ENCODE measurements at regions not wholly inside any gene's neighbourhood (a gene's known extent, or its start where the extent isn't known, plus 50 kb on each side); places are given as distances from the start of the nearest gene placed in this dataset.
"Not testable (repeated sequence)": the region's sequence is repeated elsewhere in the genome, so short reads cannot be mapped to it uniquely, and the experiment has no call there.

DNA sequence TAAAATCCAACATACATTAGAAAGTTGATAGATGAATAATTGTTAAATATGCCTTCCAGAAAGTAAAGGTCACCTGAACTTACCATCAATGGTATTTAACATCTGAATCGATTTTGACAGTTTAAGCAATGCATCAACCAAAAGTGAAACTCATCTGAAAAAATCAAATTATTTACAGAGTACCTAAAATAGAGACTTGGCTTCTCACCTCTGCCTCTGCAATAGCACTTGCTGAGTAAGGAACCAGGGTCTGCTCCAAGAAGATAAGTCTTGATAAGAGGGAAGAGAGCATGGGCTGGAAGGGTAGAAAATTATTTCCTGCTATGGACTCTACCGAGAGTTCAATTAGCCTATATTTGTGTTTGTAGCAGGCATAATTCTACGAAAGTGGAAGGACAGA lies 868.3 kb downstream of the STIM2 start:
- DNase-seq (ENCODE audit: low read depth): no peak

DNA sequence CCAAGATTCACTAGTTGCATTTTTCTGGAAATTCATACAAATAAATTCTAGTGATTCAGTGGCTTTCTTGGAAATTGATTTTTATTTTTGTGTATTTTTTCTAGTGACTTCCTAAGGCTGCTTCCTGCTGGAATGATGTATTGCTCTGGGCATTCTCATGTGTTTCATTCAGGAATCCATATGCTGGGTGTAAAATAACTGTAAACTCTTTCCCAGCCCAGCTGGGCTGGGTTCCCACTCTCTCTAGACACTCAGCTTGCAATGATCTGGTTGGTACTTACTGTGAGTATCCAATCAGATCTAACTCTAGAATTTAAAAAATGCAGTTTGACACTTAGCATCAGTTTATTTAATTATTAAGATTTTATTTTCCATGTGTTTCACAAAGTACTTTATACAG lies 882.2 kb downstream of the STIM2 start:
- no peak for DNase-seq (ENCODE audit: low read depth)

DNA sequence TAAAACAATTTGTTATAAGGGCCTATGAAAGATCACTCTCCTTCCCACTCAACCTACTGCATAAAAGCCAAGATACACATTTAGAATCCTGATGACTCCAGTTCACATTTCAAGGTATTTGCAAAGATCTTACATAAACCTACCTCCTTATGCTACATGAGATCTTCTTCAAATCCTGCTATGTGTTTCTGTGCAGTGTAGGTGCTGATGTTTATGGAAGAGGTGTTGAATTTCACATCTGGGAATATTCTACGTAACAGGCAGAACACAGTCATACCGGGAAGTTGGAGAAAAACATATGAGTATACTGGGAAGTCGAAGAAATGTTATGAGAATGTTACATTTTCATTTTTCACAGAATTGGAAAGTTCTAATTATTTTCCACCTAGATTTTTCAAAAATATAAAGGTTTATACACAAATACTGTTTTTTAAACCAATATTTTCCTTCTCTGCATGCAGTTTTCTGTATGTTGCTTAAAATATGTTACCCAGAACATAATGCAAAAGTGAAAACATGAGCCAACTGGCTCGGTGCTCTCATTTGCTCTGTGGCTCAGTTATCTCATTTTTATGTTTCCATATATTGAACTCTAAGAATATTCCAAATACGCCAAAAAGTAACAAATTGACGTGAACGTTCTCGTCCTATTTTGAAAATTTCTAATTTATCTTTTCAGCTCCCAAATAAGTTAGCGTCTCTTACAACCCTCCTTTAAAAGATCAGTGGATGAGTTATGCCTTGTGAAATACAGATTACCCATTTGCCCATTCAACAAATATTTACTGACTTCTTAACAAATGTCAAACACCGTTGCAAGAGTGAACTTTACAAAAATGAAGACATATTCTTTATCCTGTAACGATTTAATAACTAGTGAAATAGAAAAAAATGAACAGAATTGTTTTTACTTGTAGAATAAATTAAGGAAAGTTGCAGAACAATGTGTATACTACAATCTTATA lies 899.3 kb downstream of the STIM2 start:
- DNase-seq (ENCODE audit: low read depth): no peak

DNA sequence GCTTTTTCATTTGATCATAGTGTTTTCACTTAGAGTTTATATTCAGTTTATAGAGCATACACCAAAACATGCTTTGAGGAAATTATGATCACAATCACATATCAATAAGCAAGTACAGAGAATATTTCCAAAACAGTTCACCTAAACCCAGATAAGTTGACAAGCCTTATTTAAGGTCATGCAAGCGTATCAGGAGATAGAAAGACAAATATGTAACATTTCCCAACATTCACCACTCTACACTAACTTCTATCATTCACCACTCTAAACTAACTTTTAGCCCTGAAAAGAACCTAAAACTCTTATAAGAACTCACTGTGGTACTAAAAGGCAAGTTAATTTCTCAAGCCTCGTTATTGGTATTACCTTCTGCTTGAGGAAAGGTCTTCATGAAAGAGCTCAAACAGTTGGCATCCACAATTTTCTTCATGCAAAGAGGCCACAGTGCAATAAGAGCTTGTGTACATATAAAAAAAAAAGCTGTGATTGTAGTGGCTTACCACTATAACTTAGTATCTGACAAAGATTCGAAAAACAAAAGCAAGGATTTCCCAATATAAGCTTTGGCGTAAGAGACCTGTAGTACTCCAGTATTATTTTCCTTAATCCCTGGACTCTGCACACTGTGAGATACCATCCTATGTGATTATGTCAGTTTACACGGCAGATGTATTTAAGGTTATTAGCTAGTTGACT lies 903.3 kb downstream of the STIM2 start:
- DNase-seq (ENCODE audit: low read depth): no peak

DNA sequence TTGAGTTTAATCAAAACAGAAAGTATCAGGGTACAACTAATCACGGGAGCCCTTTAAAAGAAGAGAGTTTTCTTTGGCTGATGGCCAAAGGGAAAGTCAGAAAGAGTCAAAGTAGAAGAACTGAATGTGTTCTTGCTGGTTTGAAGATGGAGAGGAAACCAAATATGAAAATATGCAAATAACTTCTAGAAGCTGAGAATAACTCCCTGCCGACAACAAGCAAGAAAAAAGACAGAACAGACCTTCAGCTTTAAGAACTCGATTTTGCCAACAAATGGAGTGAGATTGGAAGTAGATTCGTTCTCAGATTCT lies 903.8 kb downstream of the STIM2 start:
- DNase-seq (ENCODE audit: low read depth): no peak

DNA sequence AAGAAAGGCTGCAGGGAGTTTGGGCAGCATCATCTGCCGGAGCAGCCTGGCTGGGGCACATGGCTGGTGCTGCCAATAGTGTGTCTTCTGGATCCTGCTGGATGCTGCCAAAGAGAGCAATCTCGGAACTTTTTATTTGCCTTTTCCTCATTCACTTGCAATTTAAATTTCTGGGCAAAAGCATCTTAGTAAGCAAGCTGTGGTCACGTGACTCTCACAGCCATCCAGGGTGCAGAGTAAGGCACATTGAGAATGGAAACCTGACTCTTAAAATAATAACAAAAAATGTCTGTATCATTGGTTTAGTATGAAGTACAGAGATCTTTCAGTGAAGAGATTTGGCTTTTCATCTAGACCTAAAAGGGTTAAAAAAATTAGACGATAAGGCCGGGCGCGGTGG lies 910.3 kb downstream of the STIM2 start:
- DNase-seq (ENCODE audit: low read depth): no peak

DNA sequence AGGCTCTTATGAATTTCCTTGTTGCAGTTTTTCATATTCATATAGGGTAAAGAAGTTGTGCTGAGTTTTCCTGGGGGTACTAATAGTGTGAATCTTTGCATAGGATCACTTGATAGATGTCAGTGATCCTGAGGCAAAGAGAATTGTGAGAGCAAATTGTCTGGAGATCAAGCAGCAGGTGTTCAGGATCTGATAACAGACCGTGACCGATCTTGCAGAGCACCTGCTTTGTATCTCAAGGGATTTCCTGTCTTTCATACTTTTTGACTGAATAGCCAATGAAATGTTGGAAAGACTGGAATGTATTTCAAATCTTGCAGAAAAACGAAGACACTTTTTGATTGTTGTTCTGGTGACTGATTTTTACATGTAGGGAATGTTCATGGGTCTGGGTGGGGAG lies 914.5 kb downstream of the STIM2 start:
- no peak for DNase-seq (ENCODE audit: low read depth)

DNA sequence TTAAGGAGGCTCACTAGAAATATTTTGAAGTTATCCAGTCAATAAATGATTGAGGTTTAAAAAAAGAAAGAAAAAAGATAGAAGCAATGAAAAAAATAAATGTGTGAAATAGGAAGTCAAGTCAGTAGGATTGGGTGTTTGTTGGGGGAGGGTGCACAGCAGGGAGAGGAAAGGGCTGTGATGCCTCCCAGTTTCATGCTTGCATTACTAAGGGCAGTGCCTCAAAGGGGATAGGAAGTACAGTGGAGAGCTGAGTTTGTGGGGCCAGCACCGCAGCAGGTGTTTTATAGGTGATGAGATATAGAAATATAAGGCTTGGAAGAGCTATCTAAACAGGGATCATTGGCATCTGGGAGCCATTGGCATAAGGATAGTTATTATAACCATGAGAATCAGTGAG lies 919.2 kb downstream of the STIM2 start:
- no peak for DNase-seq (ENCODE audit: low read depth)

DNA sequence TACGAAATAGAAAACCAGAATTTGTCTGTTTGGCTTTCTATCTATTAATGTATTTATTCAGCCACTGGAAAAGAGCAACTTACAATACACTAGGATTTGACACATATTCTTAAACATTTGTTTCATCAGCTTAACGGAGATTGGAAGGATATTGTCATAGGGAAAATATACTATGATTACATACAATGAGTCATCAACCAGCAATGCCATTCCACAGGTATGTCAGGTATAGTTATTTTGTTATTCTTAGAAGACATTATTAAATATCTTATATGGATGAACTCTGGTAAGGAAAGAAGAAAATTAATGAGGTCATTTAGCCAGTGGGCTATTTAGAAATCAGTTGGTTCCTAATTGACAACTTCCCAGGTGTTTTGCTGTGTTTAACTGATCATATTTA lies 926.6 kb downstream of the STIM2 start:
- no peak for DNase-seq (ENCODE audit: low read depth)

DNA sequence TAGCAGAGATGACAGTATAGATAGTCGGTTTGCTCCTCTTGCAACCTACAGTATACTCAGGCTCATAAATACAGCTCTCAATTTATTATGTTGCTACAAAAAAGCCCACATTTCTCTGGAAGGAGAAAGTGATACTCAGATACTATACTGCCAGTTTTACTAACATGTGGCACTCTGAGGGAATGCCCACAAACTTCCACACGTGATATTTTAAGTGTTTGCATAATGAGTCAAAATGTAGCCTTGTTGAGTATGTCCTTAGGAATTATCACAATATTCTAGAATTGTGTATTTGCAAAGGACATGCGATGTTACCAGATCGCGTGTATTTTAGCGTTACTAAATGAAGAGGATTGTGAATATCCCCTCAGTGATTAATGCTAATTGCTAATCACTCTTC lies 929.1 kb downstream of the STIM2 start:
- DNase-seq (ENCODE audit: low read depth): no peak

DNA sequence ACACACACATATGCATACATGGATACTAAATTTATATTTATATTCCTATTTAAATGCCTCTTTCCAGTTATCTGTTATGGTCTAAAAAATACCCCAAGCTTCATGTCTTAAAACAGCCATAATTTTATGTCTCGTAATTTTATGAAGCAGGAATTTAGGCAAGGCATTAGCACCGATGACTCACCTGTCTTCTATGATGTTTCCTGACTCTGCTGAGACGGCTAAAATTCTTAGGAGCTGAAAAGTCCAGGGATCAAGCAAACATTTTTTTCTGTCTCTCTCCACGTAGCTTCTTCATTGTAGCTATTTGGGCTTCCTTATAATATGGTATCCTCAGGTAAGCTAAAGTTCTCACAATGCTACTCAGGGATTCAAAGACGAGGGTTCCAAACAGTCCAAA lies 930.3 kb downstream of the STIM2 start:
- no peak for DNase-seq (ENCODE audit: low read depth)

DNA sequence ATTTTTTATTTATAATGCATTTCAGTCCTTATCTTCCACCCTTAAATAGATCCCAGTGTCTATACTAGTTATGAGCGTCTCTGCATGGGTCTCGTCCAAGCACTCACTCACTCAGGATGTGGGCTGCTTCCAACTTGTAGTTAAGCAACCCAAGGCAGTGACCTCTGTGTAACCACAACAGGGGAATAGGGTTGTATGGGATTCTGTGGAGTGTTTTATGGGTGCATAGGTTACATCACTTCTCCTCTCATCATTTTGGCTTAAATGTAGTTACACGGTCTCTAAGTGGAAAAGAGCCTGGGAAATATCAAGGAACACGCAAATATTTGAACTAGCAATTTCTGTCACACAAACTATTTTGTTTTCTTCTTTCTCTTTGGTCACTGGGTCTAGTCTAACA lies 931.0 kb downstream of the STIM2 start:
- no peak for DNase-seq (ENCODE audit: low read depth)

DNA sequence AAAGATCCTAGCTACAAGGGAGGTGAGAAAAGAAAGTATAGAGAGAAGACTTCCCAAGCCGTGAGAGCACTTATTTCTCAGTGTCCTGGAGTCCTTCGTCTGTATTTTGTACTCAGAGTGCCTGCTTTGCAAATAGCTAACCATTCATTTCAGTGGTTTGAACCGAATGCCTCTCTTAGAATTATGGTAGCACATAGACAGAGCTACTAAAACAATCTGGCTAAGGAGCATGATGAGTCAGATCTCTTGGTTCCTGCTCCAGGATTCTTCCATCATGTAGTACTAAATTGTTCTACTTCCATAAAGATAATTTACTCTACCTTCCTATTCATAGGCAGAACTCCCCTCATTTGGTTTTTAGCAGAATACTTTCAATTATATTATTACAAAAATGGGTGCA lies 946.6 kb downstream of the STIM2 start:
- no peak for DNase-seq (ENCODE audit: low read depth)

DNA sequence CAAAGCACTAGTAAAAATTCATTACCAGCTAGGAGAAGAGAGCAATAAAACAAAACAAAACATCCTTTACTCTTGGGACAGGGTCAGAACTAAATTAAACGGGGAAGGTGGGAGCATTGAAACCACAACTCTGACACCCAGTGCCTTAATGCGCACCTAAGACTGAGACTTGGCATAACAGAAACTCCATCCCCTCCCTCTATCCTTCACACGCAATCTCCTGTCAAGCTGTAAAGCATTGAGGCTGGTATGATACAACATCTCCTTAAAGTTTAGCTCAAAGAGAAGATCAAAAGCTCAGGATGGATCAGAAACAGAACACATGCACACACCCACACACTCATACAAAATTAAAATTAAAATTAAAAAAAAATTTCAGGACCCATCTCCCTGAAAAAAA lies 951.3 kb downstream of the STIM2 start:
- no peak for DNase-seq (ENCODE audit: low read depth)

DNA sequence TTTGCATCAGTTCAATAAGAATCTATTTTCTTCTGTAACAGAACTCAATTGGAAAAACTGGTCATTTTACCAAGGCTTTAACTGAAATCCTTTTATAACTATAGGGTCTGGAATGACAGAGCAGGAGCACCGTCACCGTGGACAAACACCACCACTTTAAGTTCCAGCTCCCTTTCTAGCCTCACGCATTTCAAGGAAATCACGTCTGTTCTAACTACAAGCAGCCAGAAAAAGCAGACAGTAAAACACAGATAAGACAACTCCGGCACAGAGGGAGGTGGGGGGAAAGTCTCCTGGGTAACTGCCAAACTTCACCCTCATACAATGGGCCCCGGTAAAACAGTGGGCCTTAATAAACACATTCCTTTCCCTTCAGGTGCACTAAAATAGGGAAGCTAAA lies 952.6 kb downstream of the STIM2 start:
- DNase-seq (ENCODE audit: low read depth): not testable (repeated sequence)

DNA sequence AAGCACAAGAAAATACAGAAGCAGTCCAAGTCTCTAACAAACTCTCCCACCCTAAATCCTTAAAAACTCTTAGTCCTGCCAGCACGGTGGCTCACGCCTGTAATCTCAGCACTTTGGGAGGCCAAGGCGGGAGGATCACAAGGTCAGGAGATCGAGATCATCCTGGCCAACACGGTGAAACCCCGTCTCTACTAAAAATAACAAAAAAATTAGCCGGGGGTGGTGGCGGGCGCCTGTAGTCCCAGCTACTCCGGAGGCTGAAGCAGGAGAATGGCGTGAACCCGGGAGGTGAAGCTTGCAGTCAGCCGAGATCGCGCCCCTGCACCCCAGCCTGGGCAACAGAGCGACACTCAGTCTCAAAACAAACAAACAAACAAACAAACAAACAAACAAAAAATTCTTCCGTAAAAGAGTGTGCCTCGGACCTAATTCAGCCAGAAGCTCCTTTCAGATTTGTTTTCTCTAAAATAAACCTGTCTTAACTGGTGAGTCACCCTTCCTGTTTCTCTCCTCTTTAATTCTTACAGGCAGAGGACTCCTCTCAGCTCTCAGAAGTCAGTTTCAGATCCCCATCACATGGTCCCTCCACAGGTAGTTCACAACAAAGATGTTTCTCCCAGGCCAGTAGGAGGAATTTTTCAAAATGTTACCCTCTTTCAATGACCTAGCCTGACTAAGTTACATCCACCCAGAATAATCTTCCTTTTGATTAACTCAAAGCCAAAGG lies 953.2 kb downstream of the STIM2 start:
- DNase-seq (ENCODE audit: low read depth): not testable (repeated sequence)

DNA sequence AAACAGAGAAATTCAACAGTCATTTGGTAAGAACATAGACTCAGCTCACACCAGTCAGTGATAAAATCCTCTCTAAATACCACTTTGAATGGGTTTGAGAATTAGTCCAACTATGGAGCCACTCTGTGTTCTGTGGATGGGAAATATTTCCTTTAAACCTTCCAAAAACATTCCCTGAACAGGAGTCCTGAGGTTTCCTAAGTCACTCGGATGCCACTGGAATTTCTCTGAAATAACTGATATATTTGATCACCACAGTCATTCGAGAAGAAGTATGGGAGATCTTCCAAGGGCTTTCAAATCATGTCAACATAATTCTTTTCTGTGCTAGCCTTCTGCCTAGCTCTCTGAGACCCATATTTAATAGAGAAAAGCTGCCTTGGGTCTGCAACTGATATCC lies 958.6 kb downstream of the STIM2 start:
- no peak for DNase-seq (ENCODE audit: low read depth)

DNA sequence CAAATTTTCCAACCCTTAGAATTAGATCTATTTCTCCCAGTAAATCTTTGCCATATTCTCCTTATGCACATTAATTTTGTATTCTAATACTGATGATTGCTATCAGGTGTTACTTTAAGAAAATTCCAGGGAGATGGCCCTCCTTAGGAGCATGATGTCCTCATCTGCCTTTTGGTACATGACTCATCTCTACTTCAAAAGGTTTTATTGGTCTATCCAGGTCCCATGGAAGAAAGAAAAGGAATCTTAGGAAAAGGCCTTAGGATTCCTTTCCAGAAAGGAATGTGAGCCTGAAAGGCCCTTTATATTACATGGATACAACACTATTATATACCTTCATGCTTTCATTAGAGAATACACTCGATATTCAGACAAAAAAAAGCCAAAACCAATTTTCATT lies 968.2 kb downstream of the STIM2 start:
- DNase-seq (ENCODE audit: low read depth): no peak

DNA sequence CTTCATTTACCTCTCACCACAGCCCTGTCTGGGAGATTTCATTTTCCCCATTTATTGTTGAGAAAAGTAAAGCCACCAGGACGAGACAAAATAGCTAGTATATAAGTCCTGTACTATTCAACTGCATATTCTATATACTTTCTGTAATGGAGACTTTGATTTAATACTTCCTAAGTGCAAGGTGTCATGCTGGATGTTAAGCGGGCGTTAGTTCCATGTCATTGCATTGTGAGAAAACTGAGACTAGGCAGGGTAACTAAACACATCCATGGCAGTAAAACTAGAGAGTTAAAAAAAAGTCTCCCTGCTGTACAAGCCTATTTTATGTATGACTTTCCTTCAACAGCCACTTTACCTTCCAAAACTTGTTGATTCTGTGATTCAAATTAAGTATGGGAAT lies 969.6 kb downstream of the STIM2 start:
- no peak for DNase-seq (ENCODE audit: low read depth)

DNA sequence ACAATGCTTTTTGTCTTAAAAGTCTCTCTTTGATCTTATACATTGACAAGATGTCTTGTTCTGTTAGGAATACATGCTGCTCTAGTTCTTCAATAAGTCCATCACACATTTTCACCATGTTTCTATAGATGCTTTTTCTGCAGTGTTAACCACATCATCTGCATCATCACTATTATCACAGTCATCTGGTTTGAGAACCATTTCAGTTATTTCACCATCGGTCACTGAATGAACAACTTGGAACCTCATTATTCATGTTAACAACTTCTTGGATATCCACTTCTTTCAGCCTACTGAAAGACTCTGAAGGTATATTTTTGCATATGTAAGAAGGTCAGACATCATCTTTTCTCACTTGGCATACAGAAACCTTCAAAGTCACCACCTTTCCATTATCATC lies 975.2 kb downstream of the STIM2 start:
- no peak for DNase-seq (ENCODE audit: low read depth)

DNA sequence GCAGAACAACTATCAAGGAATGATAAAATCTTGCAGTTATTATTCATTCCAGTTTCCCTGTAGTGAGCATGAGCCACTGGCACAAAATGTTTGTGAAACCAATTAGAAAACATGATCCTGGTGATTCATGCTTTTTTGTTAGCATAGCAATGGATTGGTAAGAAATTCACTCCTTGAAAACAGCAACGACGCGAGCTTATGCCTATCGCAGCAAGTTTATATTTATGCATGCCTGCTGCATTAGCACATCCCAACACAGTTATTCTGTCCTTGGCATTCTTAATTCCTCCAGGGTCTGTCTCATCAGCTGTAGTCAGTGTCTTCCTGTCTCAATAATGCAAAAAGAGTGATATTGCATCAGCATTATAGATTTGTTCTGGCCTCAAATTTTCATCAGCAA lies 975.9 kb downstream of the STIM2 start:
- DNase-seq (ENCODE audit: low read depth): no peak

DNA sequence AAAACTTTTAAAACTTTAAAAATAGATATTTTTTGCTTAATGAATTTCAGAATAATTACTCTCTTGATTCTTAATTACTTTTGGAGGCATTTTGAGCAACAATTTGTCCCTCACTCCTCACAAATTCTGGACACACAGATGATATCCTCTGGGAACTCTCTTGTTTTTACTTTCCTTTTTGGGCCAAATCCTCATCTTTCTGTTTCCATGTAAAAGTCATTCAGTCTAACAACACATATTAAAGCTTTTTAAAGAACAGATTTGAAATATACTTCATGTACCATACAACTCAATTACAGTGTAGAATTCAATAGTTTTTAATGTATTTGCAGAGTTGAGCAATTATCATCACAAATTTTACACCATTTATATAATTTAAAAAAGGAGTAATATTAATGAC lies 983.1 kb downstream of the STIM2 start:
- DNase-seq (ENCODE audit: low read depth): no peak

DNA sequence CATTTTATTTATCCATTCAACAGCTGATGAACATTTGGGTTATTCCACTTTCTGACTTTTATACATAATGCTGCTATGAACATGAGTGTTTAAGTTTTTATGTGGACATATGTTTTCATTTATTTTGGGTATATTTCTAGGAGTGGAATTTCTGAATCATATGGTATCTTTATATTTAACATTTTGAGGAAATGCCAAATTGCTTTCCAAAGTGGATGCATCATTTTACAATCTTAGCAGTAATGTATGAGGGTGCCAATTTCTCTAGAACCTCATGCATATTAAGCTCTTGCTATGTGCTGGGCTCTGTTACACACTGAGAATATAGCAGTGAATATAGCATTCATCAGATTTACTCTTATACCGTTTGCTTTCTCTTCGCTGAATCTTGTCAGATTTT lies 983.7 kb downstream of the STIM2 start:
- no peak for DNase-seq (ENCODE audit: low read depth)
